D721Med (cell line): ENCODE measurements at regions not wholly inside any gene's neighbourhood (a gene's known extent, or its start where the extent isn't known, plus 50 kb on each side); places are given as distances from the start of the nearest gene placed in this dataset.
"Not testable (repeated sequence)": the region's sequence is repeated elsewhere in the genome, so short reads cannot be mapped to it uniquely, and the experiment has no call there.

Source experiments
- DNase-seq: peaks from one replicate; pipeline ENCODE4 v3.0.0; 2011; ENCODE audit warnings: low spot score; ENCODE audit not compliant: insufficient read length
- FAIRE-seq: peaks from 2 replicates; lab custom pipeline; 2011; peaks lifted over from hg19 to GRCh38; lab: Jason Lieb, UNC
- TF ChIP-seq, protein P1 (sequence below): IDR thresholded peaks from 2 replicates; pipeline ENCODE4 v1.5.1; 2012; ENCODE audit warnings: mild to moderate bottlenecking, control low read depth; ENCODE audit not compliant: insufficient read depth; ENCODE audit errors: missing control alignments

DNA sequence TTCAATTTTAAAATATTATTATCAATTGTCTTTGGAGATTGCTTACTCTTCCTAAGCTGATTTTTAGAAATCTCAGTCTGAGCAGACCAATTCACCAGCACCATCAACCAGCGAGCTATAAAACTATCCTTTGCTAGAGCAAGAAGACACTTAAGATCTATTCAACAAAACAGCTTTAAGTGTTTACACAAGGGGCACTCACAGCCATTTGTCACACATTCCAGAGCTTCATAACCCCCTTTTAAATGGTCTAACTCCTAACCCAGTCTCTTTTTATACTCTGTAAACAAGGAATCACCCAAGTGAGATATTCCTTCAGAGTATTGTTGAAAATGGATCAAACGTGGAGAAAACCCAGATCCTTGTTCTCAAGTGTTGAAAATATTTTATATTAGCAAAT is 1294.1 kb upstream of the CHAC2 start:
- TF ChIP-seq, protein P1, sequence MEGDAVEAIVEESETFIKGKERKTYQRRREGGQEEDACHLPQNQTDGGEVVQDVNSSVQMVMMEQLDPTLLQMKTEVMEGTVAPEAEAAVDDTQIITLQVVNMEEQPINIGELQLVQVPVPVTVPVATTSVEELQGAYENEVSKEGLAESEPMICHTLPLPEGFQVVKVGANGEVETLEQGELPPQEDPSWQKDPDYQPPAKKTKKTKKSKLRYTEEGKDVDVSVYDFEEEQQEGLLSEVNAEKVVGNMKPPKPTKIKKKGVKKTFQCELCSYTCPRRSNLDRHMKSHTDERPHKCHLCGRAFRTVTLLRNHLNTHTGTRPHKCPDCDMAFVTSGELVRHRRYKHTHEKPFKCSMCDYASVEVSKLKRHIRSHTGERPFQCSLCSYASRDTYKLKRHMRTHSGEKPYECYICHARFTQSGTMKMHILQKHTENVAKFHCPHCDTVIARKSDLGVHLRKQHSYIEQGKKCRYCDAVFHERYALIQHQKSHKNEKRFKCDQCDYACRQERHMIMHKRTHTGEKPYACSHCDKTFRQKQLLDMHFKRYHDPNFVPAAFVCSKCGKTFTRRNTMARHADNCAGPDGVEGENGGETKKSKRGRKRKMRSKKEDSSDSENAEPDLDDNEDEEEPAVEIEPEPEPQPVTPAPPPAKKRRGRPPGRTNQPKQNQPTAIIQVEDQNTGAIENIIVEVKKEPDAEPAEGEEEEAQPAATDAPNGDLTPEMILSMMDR, result no peak
- DNase-seq (no peak), FAIRE-seq (no peak)

DNA sequence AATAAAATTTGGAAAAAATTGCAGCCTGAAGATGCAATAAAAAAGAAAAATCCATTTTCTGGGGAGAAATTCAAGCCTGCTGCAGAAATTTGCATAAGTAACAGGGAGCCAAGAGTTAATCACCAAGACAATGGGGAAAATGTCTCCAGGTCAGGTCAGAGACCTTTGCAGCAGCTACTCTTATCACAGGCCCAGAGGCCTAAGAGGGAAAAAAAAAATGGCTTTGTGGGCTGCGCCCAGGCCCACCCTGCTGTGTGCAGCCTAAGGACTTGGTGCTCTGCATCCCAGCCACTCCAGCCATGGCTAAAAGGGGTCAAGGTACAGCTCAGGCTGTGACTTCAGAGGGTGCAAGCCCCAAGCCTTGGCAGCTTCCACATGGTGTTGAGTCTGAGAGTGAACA is 1297.1 kb upstream of the CHAC2 start:
- DNase-seq, FAIRE-seq: not testable (repeated sequence)

DNA sequence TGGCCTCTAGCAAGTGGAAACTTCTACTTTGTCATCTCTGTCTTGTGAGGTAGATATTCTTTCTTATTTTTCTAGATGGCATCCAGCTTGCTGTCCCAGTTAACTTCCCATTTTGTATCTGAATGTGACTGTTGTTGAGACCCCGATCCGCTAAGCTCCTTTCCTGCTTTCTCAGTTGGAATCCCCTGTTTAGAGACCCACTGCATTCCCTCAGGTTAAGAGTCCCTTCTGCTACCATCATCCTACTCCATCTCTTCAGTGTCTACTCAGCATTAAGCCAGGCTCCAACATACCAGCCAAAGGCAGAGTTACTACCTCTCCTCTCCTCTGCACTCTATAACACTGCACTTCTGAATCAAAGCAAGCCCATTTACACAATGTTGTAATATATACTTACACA is 1300.4 kb upstream of the CHAC2 start:
- DNase-seq, result no peak
- no peak for FAIRE-seq
- TF ChIP-seq, protein P1, result no peak

DNA sequence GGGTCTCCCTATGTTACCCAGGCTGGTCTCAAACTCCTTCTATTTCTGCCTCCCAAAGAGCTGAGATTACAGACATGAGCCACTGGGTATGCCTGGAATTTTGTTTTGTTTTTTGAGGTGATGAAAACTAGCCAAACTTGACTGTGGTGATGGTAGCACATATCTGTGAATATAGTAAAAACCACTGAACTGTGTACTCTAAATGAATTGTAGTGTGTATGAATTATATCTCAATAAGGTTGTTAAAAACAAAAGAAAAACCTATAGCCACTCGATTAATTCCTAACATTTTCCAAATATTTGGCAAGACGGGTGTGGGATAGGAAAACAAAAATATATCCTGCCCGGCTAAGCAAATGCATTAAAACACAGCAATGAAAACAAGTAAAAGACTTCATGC is 1302.3 kb upstream of the CHAC2 start:
- TF ChIP-seq, protein P1, result no peak
- DNase-seq (no peak), FAIRE-seq (no peak)

DNA sequence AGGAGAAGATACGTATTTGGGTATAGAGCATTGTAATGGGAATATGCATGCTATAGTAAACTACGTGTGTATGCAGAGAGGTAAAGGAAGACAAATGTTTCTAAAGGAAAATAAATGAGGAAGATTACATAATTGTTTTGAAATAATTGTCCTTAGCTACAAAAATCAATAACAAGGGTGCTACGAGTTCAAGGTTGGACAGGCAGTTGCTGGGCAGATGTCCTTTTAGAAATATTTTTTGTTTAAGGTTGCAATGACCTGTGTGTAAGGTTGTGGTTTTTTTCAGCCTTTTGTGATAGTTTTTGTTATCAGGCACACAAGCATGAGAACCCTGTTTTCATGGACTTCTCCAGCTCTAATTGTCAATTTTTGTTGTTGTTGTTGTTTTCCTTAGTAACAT is 1304.1 kb upstream of the CHAC2 start:
- TF ChIP-seq, protein P1, result no peak
- FAIRE-seq (no peak), DNase-seq (no peak)

DNA sequence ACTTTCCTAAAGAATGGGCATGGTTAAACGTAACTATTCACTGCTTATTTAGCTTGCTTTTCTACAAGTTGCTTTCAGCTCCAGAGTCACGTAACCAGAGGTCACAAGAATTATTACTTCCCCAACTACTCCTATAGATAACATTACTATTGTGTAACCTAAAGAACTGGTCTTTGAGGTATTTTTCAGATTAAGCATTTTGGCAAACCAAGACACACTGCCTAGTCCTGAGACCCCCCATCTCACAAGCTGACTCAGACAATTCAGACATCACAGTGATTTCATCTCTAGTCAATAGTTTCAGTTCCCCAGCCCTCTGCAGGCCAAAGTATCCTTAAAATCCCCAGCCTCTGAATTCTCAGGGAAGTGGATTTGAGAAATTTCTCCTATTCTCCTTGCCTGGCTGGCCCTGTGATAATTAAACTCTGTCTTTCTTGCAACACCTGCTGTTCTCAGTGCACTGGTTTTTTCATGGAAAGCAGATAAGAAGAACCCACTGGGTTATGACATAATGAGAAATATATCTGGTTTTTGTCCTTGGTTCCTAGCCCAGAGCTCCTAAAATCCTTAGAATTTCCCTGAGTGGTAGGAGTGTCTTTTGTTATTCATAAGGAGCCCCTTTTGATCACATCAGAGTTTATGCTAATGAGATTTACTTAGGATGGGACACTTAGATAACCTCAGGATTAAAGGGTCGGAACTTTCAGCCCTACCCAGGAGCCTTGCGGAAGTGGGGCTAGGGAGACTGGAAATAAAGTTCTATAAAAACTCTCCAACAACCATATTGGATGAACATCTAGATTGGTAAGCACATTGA is 1310.8 kb upstream of the CHAC2 start:
- DNase-seq (no peak), FAIRE-seq (no peak)
- TF ChIP-seq, protein P1, result no peak

DNA sequence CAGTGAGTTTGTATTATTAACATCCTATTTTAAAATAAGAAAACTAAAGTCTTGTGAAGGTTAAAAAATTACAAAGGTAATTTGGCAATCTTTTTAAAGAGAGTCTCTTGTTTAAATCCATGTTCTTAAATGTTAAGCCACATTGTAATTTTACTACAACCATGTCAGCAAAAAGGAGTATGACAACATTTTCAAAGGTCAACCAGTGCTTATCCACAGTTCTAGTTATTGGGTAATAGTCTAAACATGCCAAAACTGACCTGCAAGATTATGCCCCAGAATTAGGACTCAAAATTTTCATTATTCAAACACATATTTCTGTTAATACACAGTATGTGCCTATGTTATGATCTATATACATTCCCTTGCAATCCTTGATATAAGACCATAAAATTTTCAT is 1312.6 kb upstream of the CHAC2 start:
- FAIRE-seq, result no peak
- no peak for DNase-seq
- TF ChIP-seq, protein P1, result no peak
